T-cell (primary cell): ENCODE measurements at regions not wholly inside any gene's neighbourhood (a gene's known extent, or its start where the extent isn't known, plus 50 kb on each side); places are given as distances from the start of the nearest gene placed in this dataset.

Experiments
- ATAC-seq, 4 experiments: fragments of 200-7000 bp in 3 of 4; fragments of 150-1000 bp in 1 of 4; cut with Tn5 transposase; replicated peaks in 1 of 4; 1 replicate in 3 of 4; 2 replicates in 1 of 4; pipeline ENCODE4 v1.10.0; 2021; ENCODE audit warnings: moderate library complexity in 3 of 4, mild to moderate bottlenecking in 2 of 4, moderate number of reproducible peaks in 1 of 4
- CTCF ChIA-PET, 2 donors: fragments of 300-600 bp; sonication (Branson Sonifier 250); formaldehyde crosslinking; loops; one replicate each; lab custom pipeline; 2022; ENCODE audit warnings: antibody characterized with exemption in 2 of 2; lab: Charles Lee
- POLR2A ChIA-PET, 2 donors: fragments of 300-600 bp; sonication (Branson Sonifier 250); formaldehyde crosslinking; loops; one replicate each; lab custom pipeline; 2022; ENCODE audit warnings: antibody characterized with exemption in 2 of 2; lab: Charles Lee
- DNase-seq, 35 experiments: peaks; one replicate each; pipeline versions ENCODE4 v3.0.0 to v3.0.0-alpha.2; 2013 to 2023
- H3K27ac ChIP-seq: one replicate; pipeline ENCODE4 v1.5.1; 2013; ENCODE audit warnings: low read length
- H3K27me3 ChIP-seq, 2 experiments: replicated peaks in 1 of 2; 1 replicate in 1 of 2; 2 replicates in 1 of 2; pipeline versions ENCODE4 v1.6.1 to v1.7.0; 2013; ENCODE audit warnings: low read length in 1 of 2, mixed read lengths in 1 of 2; ENCODE audit not compliant: control insufficient read depth in 2 of 2, insufficient read depth in 2 of 2; ENCODE audit errors: extremely low read depth in 1 of 2
- H3K36me3 ChIP-seq, 2 donors: 1 replicate in 1 of 2; 2 replicates in 1 of 2; pipeline versions ENCODE4 v1.6.1 to v1.7.0; 2013; ENCODE audit warnings: low read length in 1 of 2; ENCODE audit not compliant: control insufficient read depth in 2 of 2, insufficient read depth in 1 of 2; ENCODE audit errors: extremely low read depth in 1 of 2
- H3K4me1 ChIP-seq, 2 experiments: 1 replicate in 1 of 2; 2 replicates in 1 of 2; pipeline versions ENCODE4 v1.6.1 to v1.7.0; 2013; ENCODE audit warnings: low read length in 2 of 2, mixed read lengths in 1 of 2; ENCODE audit not compliant: insufficient read depth in 2 of 2, control insufficient read depth in 1 of 2; ENCODE audit errors: extremely low read depth in 1 of 2
- H3K4me3 ChIP-seq, 2 donors: 1 replicate in 1 of 2; 2 replicates in 1 of 2; pipeline versions ENCODE4 v1.5.1 to v1.7.0; 2013; ENCODE audit warnings: mild to moderate bottlenecking in 2 of 2, low read length in 1 of 2, moderate library complexity in 1 of 2; ENCODE audit not compliant: control insufficient read depth in 1 of 2; ENCODE audit errors: extremely low read depth in 1 of 2
- H3K9me3 ChIP-seq: 2 replicates; pipeline ENCODE4 v1.7.0; 2013
- H3K27ac Mint-ChIP-seq, 2 donors: one replicate each; pipeline ENCODE4 v1.8.0; 2020 to 2021; ENCODE audit warnings: mild to moderate bottlenecking in 2 of 2, mixed read lengths in 2 of 2
- H3K27me3 Mint-ChIP-seq, 2 donors: one replicate each; pipeline ENCODE4 v1.8.0; 2021 to 2022; ENCODE audit warnings: mixed read lengths in 2 of 2
- H3K36me3 Mint-ChIP-seq: one replicate; pipeline ENCODE4 v1.8.0; 2021; ENCODE audit warnings: mixed read lengths
- H3K4me1 Mint-ChIP-seq, 3 donors: one replicate each; pipeline ENCODE4 v1.8.0; 2020 to 2022; ENCODE audit warnings: mixed read lengths in 3 of 3, mild to moderate bottlenecking in 1 of 3
- H3K4me3 Mint-ChIP-seq, 3 donors: one replicate each; pipeline ENCODE4 v1.8.0; 2020 to 2022; ENCODE audit warnings: mild to moderate bottlenecking in 3 of 3, mixed read lengths in 3 of 3, moderate library complexity in 3 of 3
- H3K9me3 Mint-ChIP-seq, 3 donors: one replicate each; pipeline ENCODE4 v1.8.0; 2020 to 2022; ENCODE audit warnings: mixed read lengths in 3 of 3
- WGBS: methylation state at CpG from one replicate; pipeline ENCODE4 v1.1.5; 2013; ENCODE audit warnings: missing lambda C conversion rate; ENCODE audit not compliant: insufficient coverage; 5-methylcytosine and 5-hydroxymethylcytosine counted together

GRCh38 chr6:169324086-169324485 is 70.4 kb upstream of the THBS2 start:
- Mint-ChIP-seq H3K36me3 (no peaks in the 10 kb centered on the region), H3K4me3 (no peak overlapping the region), H3K27me3 (peaks cover 0 to 8% of the 10 kb centered on the region in 2 donors), H3K9me3 (no peaks in the 10 kb centered on the region), H3K4me1 (peaks cover 0 to 5% (median 0%) of the 10 kb centered on the region in 3 donors), H3K27ac (no peak overlapping the region)
- H3K4me3 ChIP-seq = no peak overlapping the region
- DNase-seq = no peak
- ATAC-seq = no peak
- no peaks in the 10 kb centered on the region for H3K36me3 ChIP-seq
- CTCF ChIA-PET = no interaction called here
- 98% methylated on average over 3 of the region's 4 CpGs for WGBS
- H3K27ac ChIP-seq = no peak overlapping the region
- no peaks in the 10 kb centered on the region for H3K4me1 ChIP-seq
- no peaks in the 10 kb centered on the region for H3K9me3 ChIP-seq
- peaks cover 3 to 19% of the 10 kb centered on the region in 2 experiments for H3K27me3 ChIP-seq
- POLR2A ChIA-PET = no interaction called here

- H3K27ac Mint-ChIP-seq = no peak overlapping the region
Observed at GRCh38 chr6:169323221-169323620, 69.6 kb upstream of the THBS2 start.

GRCh38 chr6:169321546-169321945 is 67.9 kb upstream of the THBS2 start:
- WGBS = 57% methylated on average over 7 of the region's 7 CpGs
- no peak overlapping the region for H3K4me3 Mint-ChIP-seq
- CTCF ChIA-PET = no interaction called here

More at GRCh38 chr6:169323221-169323620, 69.6 kb upstream of the THBS2 start:
- no peaks in the 10 kb centered on the region for H3K9me3 ChIP-seq
- no peak overlapping the region for H3K4me3 ChIP-seq
- CTCF ChIA-PET = no interaction called here
- ATAC-seq = no peak
- H3K27ac ChIP-seq = no peak overlapping the region
- POLR2A ChIA-PET = no interaction called here
- Mint-ChIP-seq H3K4me1 (peaks cover 0 to 5% (median 0%) of the 10 kb centered on the region in 3 donors), H3K9me3 (no peaks in the 10 kb centered on the region), H3K4me3 (no peak overlapping the region), H3K27me3 (peaks cover 0 to 8% of the 10 kb centered on the region in 2 donors), H3K36me3 (no peaks in the 10 kb centered on the region)
- no peaks in the 10 kb centered on the region for H3K36me3 ChIP-seq
- no peaks in the 10 kb centered on the region for H3K4me1 ChIP-seq
- 83% methylated on average over 2 of the region's 5 CpGs for WGBS
- H3K27me3 ChIP-seq = peaks cover 3 to 19% of the 10 kb centered on the region in 2 experiments
- DNase-seq = no peak

GRCh38 chr6:169320013-169320412 is 66.4 kb upstream of the THBS2 start:
- no peak overlapping the region for H3K4me3 ChIP-seq
- no peaks in the 10 kb centered on the region for H3K9me3 Mint-ChIP-seq
- WGBS = no CpG with 5 or more reads among the region's 3 CpGs
- peaks cover 3 to 19% of the 10 kb centered on the region in 2 experiments for H3K27me3 ChIP-seq
- peaks cover 0 to 4% of the 10 kb centered on the region in 2 donors for H3K27me3 Mint-ChIP-seq
- ATAC-seq (no peak), DNase-seq (no peak)
- H3K27ac ChIP-seq = no peak overlapping the region
- no peaks in the 10 kb centered on the region for H3K36me3 Mint-ChIP-seq
- POLR2A ChIA-PET = interaction anchor here in 1 of 2 donors (0.5 kb wide), 1 partner anchor 1339 kb away, joined by 13 read pairs; no protein-coding TSS in a partner anchor
- no peak overlapping the region for H3K27ac Mint-ChIP-seq
- CTCF ChIA-PET = no interaction called here
- H3K4me1 Mint-ChIP-seq = no peaks in the 10 kb centered on the region
- no peak overlapping the region for H3K4me3 Mint-ChIP-seq
- no peaks in the 10 kb centered on the region for H3K36me3 ChIP-seq
- H3K4me1 ChIP-seq = no peaks in the 10 kb centered on the region
- H3K9me3 ChIP-seq = no peaks in the 10 kb centered on the region

More at GRCh38 chr6:169321546-169321945, 67.9 kb upstream of the THBS2 start:
- Mint-ChIP-seq H3K27ac (no peak overlapping the region), H3K4me1 (peaks cover 0 to 4% (median 0%) of the 10 kb centered on the region in 3 donors), H3K27me3 (peaks cover 0 to 8% of the 10 kb centered on the region in 2 donors), H3K36me3 (no peaks in the 10 kb centered on the region), H3K9me3 (no peaks in the 10 kb centered on the region)
- no peak overlapping the region for H3K4me3 ChIP-seq
- no peaks in the 10 kb centered on the region for H3K9me3 ChIP-seq
- POLR2A ChIA-PET = no interaction called here
- H3K4me1 ChIP-seq = no peaks in the 10 kb centered on the region
- H3K27me3 ChIP-seq = peaks cover 3 to 24% of the 10 kb centered on the region in 2 experiments
- H3K36me3 ChIP-seq = no peaks in the 10 kb centered on the region
- ATAC-seq (no peak), DNase-seq (no peak)
- H3K27ac ChIP-seq = no peak overlapping the region

GRCh38 chr6:169317441-169318202 is 64.0 kb upstream of the THBS2 start:
- ChIA-PET CTCF (interaction anchor here in 1 of 2 donors (0.6 kb wide), 1 partner anchor 29 kb away, joined by 4 read pairs; no protein-coding TSS in a partner anchor), POLR2A (no interaction called here)
- Mint-ChIP-seq H3K9me3 (no peaks in the 10 kb centered on the region), H3K4me3 (no peak overlapping the region), H3K4me1 (no peaks in the 10 kb centered on the region), H3K27me3 (peaks cover 0 to 4% of the 10 kb centered on the region in 2 donors), H3K36me3 (no peaks in the 10 kb centered on the region), H3K27ac (no peak overlapping the region)
- H3K27me3 ChIP-seq = peaks cover 0 to 18% of the 10 kb centered on the region in 2 experiments
- H3K4me3 ChIP-seq = no peak overlapping the region
- no peaks in the 10 kb centered on the region for H3K4me1 ChIP-seq
- H3K36me3 ChIP-seq = no peaks in the 10 kb centered on the region
- H3K27ac ChIP-seq = no peak overlapping the region
- no peaks in the 10 kb centered on the region for H3K9me3 ChIP-seq
- DNase-seq (no peak), ATAC-seq (no peak)
- 82% methylated on average over 21 of the region's 26 CpGs for WGBS

- DNase-seq (no peak), ATAC-seq (no peak)
- Histone ChIP-seq H3K9me3 (no peaks in the 10 kb centered on the region), H3K4me3 (no peak overlapping the region), H3K36me3 (no peaks in the 10 kb centered on the region), H3K4me1 (no peaks in the 10 kb centered on the region), H3K27ac (no peak overlapping the region), H3K27me3 (peaks cover 0 to 15% of the 10 kb centered on the region in 2 experiments)
- POLR2A ChIA-PET = no interaction called here
- H3K27ac Mint-ChIP-seq = no peak overlapping the region
- no peaks in the 10 kb centered on the region for H3K36me3 Mint-ChIP-seq
- no peaks in the 10 kb centered on the region for H3K9me3 Mint-ChIP-seq
- no peaks in the 10 kb centered on the region for H3K4me1 Mint-ChIP-seq
- 57% methylated on average over 1 of the region's 5 CpGs for WGBS
- peaks cover 0 to 4% of the 10 kb centered on the region in 2 donors for H3K27me3 Mint-ChIP-seq
- CTCF ChIA-PET = no interaction called here
- H3K4me3 Mint-ChIP-seq = no peak overlapping the region
Observed at GRCh38 chr6:169316651-169317050, 63.0 kb upstream of the THBS2 start.
